ENCODE measurements at regions not wholly inside any gene's neighbourhood (a gene's known extent, or its start where the extent isn't known, plus 50 kb on each side); places are given as distances from the start of the nearest gene placed in this dataset.
"Not testable (repeated sequence)": the region's sequence is repeated elsewhere in the genome, so short reads cannot be mapped to it uniquely, and the experiment has no call there.

GRCh38 chr14:52202151-52202550 is 65.3 kb upstream of the PTGDR start:
- DNase-seq (ENCODE audit: insufficient read length, low spot score) = no peak
- no peak for FAIRE-seq

- FAIRE-seq (no peak), DNase-seq (ENCODE audit: insufficient read length, low spot score) (no peak)
Observed at GRCh38 chr14:52190337-52190931, 77.1 kb upstream of the PTGDR start.

DNA sequence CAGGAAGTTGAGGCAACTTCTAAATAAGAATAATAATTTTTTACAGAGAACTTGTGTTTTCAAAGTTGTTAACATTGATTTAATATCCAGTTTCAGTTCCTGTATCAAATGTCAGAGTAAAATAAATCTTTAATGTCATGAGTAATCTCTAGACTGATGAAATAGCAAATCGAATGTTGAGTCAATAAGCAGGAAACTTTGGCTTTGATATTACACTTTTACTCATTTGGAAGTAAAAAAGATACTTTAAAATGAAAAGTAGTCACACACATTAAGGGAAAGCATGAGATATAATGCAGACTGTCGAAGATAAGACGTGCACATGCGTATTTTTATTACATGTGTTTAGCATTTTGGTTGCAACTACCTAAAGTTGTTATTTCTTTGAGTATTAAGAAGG is 78.2 kb upstream of the PTGDR start:
- FAIRE-seq (no peak), DNase-seq (ENCODE audit: insufficient read length, low spot score) (no peak)

- DNase-seq (ENCODE audit: insufficient read length, low spot score) = no peak
- no peak for FAIRE-seq
Observed at GRCh38 chr14:52188381-52188780, 79.1 kb upstream of the PTGDR start.

DNA sequence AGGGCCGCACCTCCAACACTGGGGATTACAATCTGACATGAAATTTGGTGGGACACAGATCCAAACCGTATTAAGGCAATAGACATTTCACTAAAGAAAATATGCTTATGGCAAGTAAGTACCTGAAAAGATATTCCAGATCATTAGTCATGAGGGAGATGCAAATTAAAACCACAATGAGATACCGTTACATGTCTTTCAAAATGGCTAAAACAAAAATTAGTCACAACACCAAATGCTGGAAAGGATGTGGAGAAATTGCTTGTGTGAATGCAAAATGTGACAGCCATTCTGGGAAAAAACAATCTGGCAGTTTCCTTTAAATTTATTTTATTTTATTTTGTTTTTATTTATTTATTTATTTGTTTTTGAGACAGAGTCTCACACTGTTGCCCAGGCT is 82.3 kb upstream of the PTGDR start:
- DNase-seq (ENCODE audit: insufficient read length, low spot score) (no peak), FAIRE-seq (no peak)

DNA sequence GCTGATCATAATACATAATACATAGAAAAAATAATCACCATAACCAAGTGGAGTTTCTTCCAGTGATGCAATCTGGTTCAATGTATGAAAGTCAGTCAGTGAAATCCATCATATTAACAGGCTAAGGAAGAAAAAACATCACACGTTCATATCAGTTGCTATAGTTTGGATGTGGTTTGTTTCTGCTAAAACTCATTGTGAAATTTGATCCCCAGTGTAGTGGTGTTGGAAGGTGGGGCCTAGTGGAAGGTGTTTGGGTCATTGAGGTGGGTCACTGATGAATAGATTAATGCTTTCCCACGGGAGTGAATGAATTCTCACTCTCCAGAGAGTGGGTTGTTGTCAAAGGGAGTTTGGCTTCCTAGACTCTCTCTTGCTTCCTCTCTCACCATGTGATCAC is 84.6 kb upstream of the PTGDR start:
- DNase-seq (ENCODE audit: insufficient read length, low spot score) (no peak), FAIRE-seq (no peak)

GRCh38 chr14:52179141-52179790 is 88.2 kb upstream of the PTGDR start:
- no peak for FAIRE-seq
- no peak for DNase-seq (ENCODE audit: insufficient read length, low spot score)

GRCh38 chr14:52175982-52176502 is 91.5 kb upstream of the PTGDR start:
- FAIRE-seq (no peak), DNase-seq (ENCODE audit: insufficient read length, low spot score) (no peak)

DNA sequence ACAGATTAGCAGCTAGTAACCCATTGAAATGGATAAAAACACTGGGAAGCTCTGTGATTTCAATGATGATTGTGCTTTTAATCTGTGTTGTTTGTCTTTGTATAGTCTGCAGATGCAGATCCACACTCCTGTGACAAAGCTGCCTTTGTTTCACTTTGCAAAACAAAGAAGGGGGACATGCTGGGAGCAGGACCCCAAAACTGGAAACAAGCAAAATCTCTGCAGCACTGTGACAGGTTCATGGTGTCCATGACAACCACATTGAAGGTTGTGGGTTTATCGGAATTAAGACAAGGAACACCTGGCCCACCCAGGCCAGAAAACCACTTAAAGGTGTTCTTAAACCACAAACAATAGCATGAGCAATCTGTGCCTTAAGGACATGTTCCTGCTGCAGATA is 95.6 kb upstream of the PTGDR start:
- not testable (repeated sequence) for FAIRE-seq; DNase-seq (ENCODE audit: insufficient read length, low spot score)

GRCh38 chr14:52166822-52167221 is 98.0 kb upstream of the NID2 start:
- no peak for FAIRE-seq
- DNase-seq (ENCODE audit: insufficient read length, low spot score) = no peak

DNA sequence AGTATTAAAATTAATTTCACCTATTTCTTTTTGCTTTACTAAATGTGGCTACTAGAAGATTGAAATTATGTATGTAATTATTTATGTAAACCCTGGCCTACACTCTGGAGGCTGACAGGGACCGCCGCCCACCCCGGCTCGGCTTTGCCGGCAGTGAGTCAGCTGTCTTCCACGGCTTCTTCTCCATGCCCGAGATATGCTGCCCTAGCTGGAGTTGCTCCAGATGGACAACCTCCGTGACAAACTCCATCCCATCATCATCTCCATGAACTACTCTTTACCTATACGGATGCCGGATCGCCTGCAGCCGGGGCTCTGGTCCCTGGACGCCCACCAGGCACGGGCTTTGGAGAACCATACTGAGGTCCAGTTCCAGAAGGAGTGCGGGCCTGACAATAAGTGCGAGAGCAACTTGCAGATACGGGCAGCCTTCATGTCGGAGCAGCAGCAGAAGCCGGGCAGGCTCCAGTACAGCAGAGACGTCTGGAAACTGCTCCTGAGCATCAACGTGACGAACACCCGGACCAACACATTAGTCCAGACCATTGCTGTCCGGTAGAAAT is 86.9 kb upstream of the NID2 start:
- DNase-seq (ENCODE audit: insufficient read length, low spot score) (no peak), FAIRE-seq (no peak)

DNA sequence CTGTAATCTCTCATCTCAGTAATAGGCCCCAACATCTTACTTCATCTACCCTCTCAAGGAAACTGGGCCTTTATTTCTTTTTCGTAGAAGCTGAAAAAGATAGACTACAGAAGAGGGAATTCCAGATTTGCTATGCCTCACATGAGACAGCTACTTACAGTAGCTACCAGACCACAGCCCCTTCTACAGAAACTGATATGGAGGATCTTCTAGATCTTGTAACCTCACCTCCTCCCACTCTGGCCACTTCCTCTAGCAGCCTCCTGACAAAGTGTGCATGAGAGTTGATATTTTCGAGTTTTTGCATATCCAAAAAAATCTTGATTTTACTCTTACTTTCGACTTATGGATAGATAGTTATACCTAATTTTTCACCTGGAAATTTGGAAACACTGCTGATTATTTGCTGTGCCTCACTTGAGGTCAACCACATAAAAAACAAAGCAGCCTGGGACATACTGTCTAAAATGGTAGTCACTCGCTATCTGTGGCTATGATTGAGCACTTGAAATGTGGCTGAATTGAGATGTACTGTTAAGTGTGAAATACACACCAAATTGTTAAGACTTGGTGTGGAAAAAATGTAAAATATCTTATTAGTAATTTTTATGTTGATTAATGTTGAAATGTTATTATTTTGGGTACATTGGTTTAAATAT is 86.3 kb upstream of the NID2 start:
- DNase-seq (ENCODE audit: insufficient read length, low spot score) (no peak), FAIRE-seq (no peak)

- DNase-seq (ENCODE audit: insufficient read length, low spot score) (no peak), FAIRE-seq (no peak)
Observed at GRCh38 chr14:52153939-52154338, 85.1 kb upstream of the NID2 start.

DNA sequence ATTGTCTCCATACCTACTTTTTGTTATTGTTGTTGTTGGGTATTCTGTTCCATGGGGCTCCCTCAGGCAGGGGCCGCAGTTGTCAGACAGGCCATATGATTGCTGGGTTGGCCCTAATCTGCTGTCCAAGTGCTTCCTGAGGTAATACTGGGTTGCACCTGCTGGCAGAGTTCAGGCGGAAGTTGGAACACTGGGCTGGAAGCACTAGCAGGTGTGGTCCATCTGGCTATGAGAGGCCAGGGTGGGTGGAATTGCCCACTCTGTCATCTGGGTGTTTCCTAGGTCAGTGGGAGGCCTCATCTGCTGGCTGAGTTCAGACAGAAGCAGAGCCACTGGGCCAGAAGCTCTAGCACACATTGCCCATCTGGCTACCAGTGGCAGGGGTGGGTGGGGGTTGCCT is 81.3 kb upstream of the NID2 start:
- no peak for DNase-seq (ENCODE audit: insufficient read length, low spot score)
- FAIRE-seq = no peak

DNA sequence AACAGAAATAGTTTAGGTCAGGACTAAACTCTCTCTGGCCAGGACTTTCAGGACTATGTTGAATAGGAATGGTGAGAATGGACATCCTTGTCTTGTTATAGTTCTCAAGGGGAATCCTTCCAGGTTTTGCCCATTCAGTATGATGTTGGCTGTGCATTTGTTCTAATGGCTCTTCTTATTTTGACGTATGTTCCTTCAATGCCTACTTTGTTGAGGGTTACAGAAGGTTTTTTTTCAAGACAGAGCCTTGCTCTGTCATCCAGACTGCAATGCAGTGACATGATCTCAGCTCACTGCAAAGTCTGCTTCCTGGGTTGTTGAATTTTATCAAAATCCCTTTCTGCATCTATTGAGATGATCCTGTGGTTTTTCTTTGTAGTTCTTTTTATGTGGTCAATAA is 79.5 kb upstream of the NID2 start:
- FAIRE-seq (no peak), DNase-seq (ENCODE audit: insufficient read length, low spot score) (no peak)

- DNase-seq (ENCODE audit: insufficient read length, low spot score) (no peak), FAIRE-seq (no peak)
Observed at GRCh38 chr14:52146504-52146903, 77.6 kb upstream of the NID2 start.

GRCh38 chr14:52144099-52144498 is 75.2 kb upstream of the NID2 start:
- not testable (repeated sequence) for FAIRE-seq

DNA sequence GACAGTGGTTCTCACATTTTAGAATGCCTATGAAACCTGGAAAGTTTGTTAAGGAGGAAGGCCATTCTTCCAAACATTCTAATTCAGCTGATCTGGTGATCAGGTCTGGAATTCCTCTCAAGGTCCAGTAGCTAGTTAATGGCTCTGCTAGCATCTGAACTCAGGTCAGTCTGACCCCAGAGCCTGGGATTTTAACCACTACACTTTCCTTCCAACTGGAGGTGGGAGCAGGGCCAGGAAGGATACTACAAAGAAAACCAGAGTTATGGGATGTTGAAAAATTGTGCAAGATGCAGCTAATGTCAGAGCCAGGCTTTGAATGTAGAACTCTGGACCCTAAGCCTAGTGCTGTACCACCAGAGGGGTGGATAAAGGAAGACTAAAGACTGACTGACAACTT is 73.6 kb upstream of the NID2 start:
- FAIRE-seq = no peak

More at GRCh38 chr14:52144099-52144498, 75.2 kb upstream of the NID2 start:
- DNase-seq (ENCODE audit: insufficient read length, low spot score) = not testable (repeated sequence)

GRCh38 chr14:52131640-52132320 is 62.9 kb upstream of the NID2 start:
- DNase-seq (ENCODE audit: insufficient read length, low spot score) (peak; percentile 82), FAIRE-seq (no peak)

More for the DNA sequence above, 73.6 kb upstream of the NID2 start:
- DNase-seq (ENCODE audit: insufficient read length, low spot score) = no peak

DNA sequence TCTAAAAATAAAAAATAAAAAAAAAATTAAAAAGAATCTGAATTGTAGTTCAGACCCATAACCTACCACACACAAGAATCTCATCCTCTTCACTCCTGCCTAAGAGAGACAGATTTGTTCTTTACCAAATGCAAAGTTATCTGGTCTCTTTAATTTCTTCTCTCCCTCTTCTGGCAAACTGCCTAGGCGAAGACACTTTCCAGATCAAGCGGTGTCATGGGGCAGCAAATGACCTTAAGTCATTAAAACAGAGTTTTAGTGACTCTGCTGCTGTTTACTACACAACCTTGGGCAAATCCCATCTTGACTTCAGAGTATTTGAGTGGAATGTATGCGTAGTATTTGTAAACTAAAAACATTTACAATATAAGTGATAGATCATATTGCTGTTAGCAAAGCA is 60.9 kb upstream of the NID2 start:
- DNase-seq (ENCODE audit: insufficient read length, low spot score) (no peak), FAIRE-seq (no peak)

- no peak for DNase-seq (ENCODE audit: insufficient read length, low spot score)
- no peak for FAIRE-seq
Observed at GRCh38 chr14:52125885-52126284, 57.0 kb upstream of the NID2 start.
